ENCODE measurements at regions not wholly inside any gene's neighbourhood (a gene's known extent, or its start where the extent isn't known, plus 50 kb on each side); places are given as distances from the start of the nearest gene placed in this dataset.

- no peak for DNase-seq (ENCODE audit: low read depth)
- no peak overlapping the region for H3K4me3 ChIP-seq (ENCODE audit: low read depth, low read length)
- no peak for TF ChIP-seq CTCF (IDR thresholded peaks at IDR 0.05; ENCODE audit: control insufficient read depth, extremely low read depth, insufficient read depth)
These were observed 580.3 kb downstream of the BRD1 start for GRCh38 chr22:49247194-49247924.

DNA sequence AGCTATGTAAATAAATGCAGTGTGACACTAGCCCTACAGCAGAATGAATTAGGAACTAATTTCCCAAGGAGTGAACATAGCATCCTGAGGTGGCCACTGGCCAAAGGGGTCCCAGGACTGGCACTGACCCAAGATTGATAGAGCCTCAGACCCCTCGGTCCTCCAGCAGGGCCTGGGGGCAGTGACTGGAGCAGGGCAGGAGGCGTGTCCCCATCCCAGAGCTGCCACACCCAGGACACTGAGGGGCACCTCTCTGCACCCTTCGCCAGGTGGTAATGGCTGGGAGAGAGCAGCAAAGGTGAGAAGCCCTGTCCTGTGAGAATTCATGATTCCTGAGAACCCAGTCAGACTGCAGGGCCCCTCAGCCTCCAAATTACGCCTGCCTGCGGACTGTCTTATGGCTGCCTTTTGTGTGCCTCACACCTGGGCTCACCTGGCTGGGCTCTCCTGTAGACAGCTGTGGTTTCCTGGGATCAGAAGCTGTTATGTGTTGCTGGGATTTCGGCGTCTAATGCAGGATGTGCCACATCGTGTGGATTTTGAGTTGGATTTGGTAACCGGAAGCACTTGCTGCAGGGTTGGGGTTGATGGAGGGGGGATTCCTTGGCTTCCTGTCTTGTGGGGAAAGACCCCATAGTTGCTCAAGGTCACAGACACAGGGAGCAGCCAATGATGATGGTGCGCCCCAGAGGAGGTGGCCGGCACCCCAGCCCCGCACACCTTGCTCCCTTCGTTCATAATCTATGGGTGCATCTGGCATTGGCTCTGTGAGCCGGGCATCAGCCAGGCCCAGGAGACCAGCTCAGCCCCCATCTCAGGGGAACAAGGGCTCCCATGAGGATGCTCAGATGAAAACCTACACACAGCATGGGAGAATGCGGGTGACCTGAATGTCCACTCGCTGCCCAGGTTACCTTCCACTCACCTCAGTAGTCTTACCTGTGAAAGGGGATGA is 582.9 kb downstream of the BRD1 start:
- H3K4me3 ChIP-seq (ENCODE audit: low read depth, low read length), result no peak overlapping the region
- DNase-seq (ENCODE audit: low read depth), result no peak
- TF ChIP-seq CTCF (IDR thresholded peaks at IDR 0.05; ENCODE audit: control insufficient read depth, extremely low read depth, insufficient read depth), result no peak

GRCh38 chr22:49243965-49244364 is 583.7 kb downstream of the BRD1 start:
- no peak overlapping the region for H3K4me3 ChIP-seq (ENCODE audit: low read depth, low read length)
- no peak for DNase-seq (ENCODE audit: low read depth)
- TF ChIP-seq CTCF (IDR thresholded peaks at IDR 0.05; ENCODE audit: control insufficient read depth, extremely low read depth, insufficient read depth), result no peak

DNA sequence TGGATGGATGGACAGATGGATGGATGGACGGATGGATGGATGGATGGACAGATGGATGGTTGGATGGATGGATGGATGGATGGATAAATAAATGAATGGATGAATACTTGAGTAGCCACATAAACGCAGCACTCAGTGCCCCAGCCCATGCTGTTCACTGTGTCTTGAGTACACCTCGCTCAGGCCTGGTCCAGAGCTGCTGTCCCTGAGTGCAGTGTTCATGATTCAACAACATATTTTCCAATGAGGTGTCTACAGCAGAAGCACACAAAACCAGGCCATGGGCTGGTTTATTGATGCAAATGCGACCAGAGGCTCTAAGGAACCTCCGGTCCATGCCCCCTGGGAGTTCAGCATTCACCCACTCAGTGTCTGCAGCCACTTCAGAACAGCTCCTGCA is 584.3 kb downstream of the BRD1 start:
- no peak overlapping the region for H3K4me3 ChIP-seq (ENCODE audit: low read depth, low read length)
- no peak for TF ChIP-seq CTCF (IDR thresholded peaks at IDR 0.05; ENCODE audit: control insufficient read depth, extremely low read depth, insufficient read depth)
- no peak for DNase-seq (ENCODE audit: low read depth)

DNA sequence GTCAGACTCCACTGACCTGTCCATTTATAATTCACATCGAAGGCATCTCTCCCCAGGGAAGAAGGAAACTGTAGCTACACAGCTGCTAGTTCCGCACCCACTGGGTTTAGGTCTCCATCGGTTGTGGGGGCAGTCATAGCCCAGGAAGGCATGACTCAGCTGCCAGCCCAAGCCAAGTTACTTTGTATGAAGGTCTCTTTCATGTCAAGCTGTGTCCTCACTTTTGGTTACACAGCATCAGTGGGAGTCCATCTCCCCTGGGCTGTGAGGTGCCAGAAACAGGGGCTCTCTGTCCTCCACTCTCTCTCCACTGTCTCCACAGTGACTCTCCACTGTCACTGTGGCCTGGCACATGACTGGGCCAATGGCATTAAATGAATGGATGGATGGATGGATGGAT is 585.2 kb downstream of the BRD1 start:
- no peak for TF ChIP-seq CTCF (IDR thresholded peaks at IDR 0.05; ENCODE audit: control insufficient read depth, extremely low read depth, insufficient read depth)
- no peak overlapping the region for H3K4me3 ChIP-seq (ENCODE audit: low read depth, low read length)
- no peak for DNase-seq (ENCODE audit: low read depth)

DNA sequence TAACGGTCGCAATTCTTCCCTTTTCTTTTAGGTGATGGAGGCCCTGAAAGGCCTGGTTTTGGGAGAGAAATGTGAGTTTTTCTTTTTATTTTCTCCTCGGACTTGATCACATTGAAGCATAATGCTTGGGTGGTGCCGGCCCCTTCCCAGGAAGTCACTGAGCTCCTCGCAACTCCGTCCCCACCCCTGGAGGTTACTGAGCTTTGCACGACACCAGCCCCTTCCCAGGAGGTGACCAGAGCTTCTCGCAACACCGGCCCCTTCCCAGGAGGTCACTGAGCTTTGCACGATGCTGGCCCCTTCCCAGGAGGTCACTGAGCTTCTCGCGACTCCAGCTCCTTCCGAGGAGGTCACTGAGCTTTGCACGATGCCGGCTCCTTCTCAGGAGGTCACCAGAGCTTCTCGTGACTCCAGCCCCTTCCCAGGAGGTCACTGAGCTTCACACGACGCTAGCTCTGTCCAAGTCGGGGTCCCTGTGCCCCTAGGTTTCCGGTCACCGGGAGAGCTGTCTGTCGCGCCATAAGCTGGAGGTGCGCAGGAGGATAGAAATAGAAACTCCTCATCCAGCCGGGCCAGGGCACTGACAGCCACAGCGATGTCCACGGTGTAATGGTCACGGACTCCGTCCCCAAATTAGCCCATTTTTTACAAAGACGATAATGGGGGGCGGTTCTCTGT is 586.4 kb downstream of the BRD1 start:
- H3K4me3 ChIP-seq (ENCODE audit: low read depth, low read length), result no peak overlapping the region
- no peak for DNase-seq (ENCODE audit: low read depth)
- no peak for TF ChIP-seq CTCF (IDR thresholded peaks at IDR 0.05; ENCODE audit: control insufficient read depth, extremely low read depth, insufficient read depth)
